LNCaP clone FGC (cell line): ENCODE measurements at regions not wholly inside any gene's neighbourhood (a gene's known extent, or its start where the extent isn't known, plus 50 kb on each side); places are given as distances from the start of the nearest gene placed in this dataset.

Experiments
- DNase-seq: peaks from one replicate; pipeline ENCODE4 v3.0.0-alpha.2; 2011; ENCODE audit warnings: low read depth
- H3K4me3 ChIP-seq: 2 replicates; pipeline ENCODE4 v1.5.1; 2011; ENCODE audit warnings: mild to moderate bottlenecking, low read depth, low read length, control low read depth
- CTCF ChIP-seq: IDR thresholded peaks from 2 replicates; pipeline ENCODE4 v1.5.1; 2012; ENCODE audit warnings: mild to moderate bottlenecking; ENCODE audit not compliant: control insufficient read depth, insufficient read depth; ENCODE audit errors: extremely low read depth

DNA sequence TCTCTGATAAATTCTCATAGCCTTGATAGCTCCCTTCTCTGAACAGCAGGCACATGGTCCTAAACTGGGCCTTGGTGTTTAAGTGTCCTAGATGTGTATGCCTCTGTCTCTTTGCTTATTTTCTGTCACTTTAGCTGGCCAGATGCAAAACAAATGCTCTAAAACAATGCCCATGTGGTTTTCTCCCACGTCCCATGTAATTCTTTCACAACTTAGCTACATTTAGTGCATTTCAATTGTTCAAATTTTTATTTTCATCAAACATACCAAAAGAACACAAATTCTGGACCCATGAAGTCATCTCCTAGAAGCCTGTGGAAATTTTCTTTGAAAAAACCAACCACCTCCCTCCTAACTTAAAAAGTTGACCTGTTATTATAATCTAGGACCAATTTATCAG lies 491.3 kb upstream of the AGTR1 start:
- no peak for TF ChIP-seq CTCF
- H3K4me3 ChIP-seq: no peak overlapping the region
- no peak for DNase-seq

GRCh38 chr3:148208975-148209374 lies 488.7 kb upstream of the AGTR1 start:
- TF ChIP-seq CTCF: no peak
- no peak overlapping the region for H3K4me3 ChIP-seq
- no peak for DNase-seq

DNA sequence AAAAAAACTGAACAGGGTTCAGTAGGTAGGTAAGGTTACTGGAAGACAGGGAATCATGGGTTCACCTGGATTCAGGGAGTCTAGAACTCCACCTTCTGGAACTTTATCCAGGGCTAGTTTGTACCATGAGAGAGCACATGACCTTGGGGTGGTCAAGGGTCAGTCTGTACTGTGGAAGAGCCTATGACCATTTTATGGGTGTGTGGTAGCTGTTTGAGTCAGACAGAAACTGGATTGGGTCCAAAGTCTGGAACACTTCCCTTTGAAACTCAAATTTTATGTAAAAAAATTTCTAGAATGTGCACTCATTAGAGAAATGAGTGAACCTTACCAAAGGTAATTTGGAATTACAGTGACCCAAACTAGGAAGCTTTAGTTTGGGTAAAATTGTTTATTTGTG lies 486.0 kb upstream of the AGTR1 start:
- DNase-seq: no peak
- no peak overlapping the region for H3K4me3 ChIP-seq
- no peak for TF ChIP-seq CTCF

DNA sequence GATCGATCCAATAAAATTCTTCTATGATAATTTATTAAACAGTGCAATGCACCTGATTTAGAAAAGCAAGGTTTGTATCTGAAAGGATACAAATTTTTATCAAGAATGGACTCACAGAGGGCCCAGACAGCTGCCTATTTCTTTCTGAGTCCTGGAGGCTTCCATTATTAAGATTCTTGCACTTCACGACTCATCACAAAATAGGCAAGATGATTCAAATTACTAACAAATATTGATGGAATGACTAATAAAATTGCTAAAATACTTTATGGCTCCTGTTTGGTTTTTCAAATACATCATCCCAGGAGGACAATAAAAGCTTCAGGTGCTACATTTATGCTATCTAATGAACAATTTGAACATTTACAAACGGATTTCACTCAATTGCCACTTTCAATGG lies 483.0 kb upstream of the AGTR1 start:
- no peak overlapping the region for H3K4me3 ChIP-seq

DNA sequence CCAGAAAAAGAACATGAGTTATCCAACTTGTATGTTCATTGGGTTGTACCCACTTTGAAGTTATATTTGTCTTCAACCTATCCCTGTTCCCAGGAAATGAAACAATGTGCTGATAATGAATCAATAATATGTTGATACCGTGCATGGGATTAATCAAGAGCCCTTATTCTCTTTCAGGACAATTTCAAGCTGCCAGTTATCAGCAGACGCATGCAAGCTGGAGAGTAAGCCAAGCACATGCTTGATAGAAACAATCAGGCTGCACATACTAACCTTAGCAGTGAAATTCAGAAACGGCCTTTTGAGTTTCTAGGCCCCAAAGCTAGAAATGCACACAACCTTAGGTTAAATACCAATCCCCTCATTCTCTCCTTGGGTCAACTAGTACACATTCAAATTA lies 480.4 kb upstream of the AGTR1 start:
- no peak overlapping the region for H3K4me3 ChIP-seq
- no peak for TF ChIP-seq CTCF
- no peak for DNase-seq

More for the DNA sequence above, 483.0 kb upstream of the AGTR1 start:
- DNase-seq: no peak
- TF ChIP-seq CTCF: no peak

DNA sequence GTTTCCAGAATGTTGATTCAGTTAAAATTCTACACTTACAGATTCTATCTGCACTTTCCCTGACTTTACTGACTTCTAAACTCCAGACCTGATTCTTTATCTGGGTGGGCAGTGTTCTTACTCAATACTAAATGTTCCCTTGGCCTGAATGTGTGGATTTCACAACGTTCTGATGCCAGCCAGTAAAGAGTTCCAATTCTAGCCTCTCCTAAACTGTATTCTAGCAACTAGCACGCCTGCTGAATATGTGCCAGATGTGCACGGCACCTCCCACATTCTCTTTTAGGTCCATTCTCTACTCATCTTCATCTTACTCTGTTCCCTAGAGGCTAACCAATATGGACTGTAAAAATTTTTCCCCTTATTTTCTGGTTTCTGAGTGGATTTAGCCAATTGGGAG lies 479.5 kb upstream of the AGTR1 start:
- no peak for TF ChIP-seq CTCF
- H3K4me3 ChIP-seq: no peak overlapping the region
- DNase-seq: no peak

DNA sequence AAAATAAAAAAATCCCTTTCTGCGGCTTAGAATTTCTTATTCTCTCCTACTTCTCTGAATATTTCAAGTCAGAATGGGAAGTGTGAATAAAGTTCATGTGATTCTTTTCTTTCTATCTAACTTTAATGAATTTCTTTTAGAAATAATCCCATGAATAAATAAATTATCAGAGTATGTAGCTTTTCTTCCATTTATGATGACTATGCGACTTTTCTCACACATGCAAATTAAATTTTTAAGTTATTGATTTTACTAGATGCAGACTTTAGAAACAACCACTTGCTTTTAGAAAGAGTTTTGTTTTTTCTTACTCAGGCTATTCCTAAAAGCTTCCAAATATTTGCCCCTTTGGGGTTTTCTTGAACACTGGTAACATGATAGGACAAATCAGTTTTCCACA lies 477.7 kb upstream of the AGTR1 start:
- DNase-seq: no peak
- no peak overlapping the region for H3K4me3 ChIP-seq
- TF ChIP-seq CTCF: no peak
